Inferior parietal cortex (tissue), 1 donor: ENCODE measurements at regions not wholly inside any gene's neighbourhood (a gene's known extent, or its start where the extent isn't known, plus 50 kb on each side); places are given as distances from the start of the nearest gene placed in this dataset.

Experiments used
- DNase-seq: peaks from one replicate; pipeline ENCODE4 v3.0.0-alpha.2; 2016; ENCODE audit errors: extremely low spot score

GRCh38 chr4:171759274-171759673, 53.9 kb upstream of the GALNTL6 start:
- no peak for DNase-seq

GRCh38 chr4:171751538-171751937, 61.7 kb upstream of the GALNTL6 start:
- no peak for DNase-seq

- no peak for DNase-seq
Observed at GRCh38 chr4:171746418-171746817, 66.8 kb upstream of the GALNTL6 start.

- no peak for DNase-seq
Observed at GRCh38 chr4:171742436-171742835, 70.8 kb upstream of the GALNTL6 start.

GRCh38 chr4:171727185-171727584, 86.0 kb upstream of the GALNTL6 start:
- DNase-seq = no peak

GRCh38 chr4:171721937-171722336, 91.3 kb upstream of the GALNTL6 start:
- no peak for DNase-seq

GRCh38 chr4:171719691-171720090, 93.5 kb upstream of the GALNTL6 start:
- DNase-seq = no peak

GRCh38 chr4:171718665-171719064, 94.5 kb upstream of the GALNTL6 start:
- DNase-seq = no peak

GRCh38 chr4:171718069-171718468, 95.1 kb upstream of the GALNTL6 start:
- no peak for DNase-seq

- no peak for DNase-seq
Observed at GRCh38 chr4:171717231-171717741, 95.9 kb upstream of the GALNTL6 start.

- no peak for DNase-seq
Observed at GRCh38 chr4:171715973-171716372, 97.2 kb upstream of the GALNTL6 start.

GRCh38 chr4:171714791-171715454, 98.3 kb upstream of the GALNTL6 start:
- no peak for DNase-seq

- no peak for DNase-seq
Observed at GRCh38 chr4:171710743-171711142, 102.5 kb upstream of the GALNTL6 start.

GRCh38 chr4:171676555-171677215, 136.5 kb upstream of the GALNTL6 start:
- no peak for DNase-seq

- DNase-seq = no peak
Observed at GRCh38 chr4:171674781-171675180, 138.4 kb upstream of the GALNTL6 start.

GRCh38 chr4:171668403-171668802, 144.8 kb upstream of the GALNTL6 start:
- no peak for DNase-seq

- no peak for DNase-seq
Observed at GRCh38 chr4:171667906-171668305, 145.3 kb upstream of the GALNTL6 start.

GRCh38 chr4:171651071-171651470, 162.1 kb upstream of the GALNTL6 start:
- DNase-seq = no peak

GRCh38 chr4:171650543-171650942, 162.7 kb upstream of the GALNTL6 start:
- no peak for DNase-seq

- no peak for DNase-seq
Observed at GRCh38 chr4:171648926-171649325, 164.3 kb upstream of the GALNTL6 start.

GRCh38 chr4:171646984-171647383, 166.2 kb upstream of the GALNTL6 start:
- no peak for DNase-seq

GRCh38 chr4:171644430-171645057, 168.7 kb upstream of the GALNTL6 start:
- DNase-seq = no peak

- DNase-seq = no peak
Observed at GRCh38 chr4:171639540-171639939, 173.7 kb upstream of the GALNTL6 start.
